ENCODE measurements at regions not wholly inside any gene's neighbourhood (a gene's known extent, or its start where the extent isn't known, plus 50 kb on each side); places are given as distances from the start of the nearest gene placed in this dataset.

GRCh38 chr11:25298450-25298849 is 801.6 kb downstream of the LUZP2 start:
- DNase-seq (ENCODE audit: low spot score) = no peak
- TF ChIP-seq, protein P1, sequence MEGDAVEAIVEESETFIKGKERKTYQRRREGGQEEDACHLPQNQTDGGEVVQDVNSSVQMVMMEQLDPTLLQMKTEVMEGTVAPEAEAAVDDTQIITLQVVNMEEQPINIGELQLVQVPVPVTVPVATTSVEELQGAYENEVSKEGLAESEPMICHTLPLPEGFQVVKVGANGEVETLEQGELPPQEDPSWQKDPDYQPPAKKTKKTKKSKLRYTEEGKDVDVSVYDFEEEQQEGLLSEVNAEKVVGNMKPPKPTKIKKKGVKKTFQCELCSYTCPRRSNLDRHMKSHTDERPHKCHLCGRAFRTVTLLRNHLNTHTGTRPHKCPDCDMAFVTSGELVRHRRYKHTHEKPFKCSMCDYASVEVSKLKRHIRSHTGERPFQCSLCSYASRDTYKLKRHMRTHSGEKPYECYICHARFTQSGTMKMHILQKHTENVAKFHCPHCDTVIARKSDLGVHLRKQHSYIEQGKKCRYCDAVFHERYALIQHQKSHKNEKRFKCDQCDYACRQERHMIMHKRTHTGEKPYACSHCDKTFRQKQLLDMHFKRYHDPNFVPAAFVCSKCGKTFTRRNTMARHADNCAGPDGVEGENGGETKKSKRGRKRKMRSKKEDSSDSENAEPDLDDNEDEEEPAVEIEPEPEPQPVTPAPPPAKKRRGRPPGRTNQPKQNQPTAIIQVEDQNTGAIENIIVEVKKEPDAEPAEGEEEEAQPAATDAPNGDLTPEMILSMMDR (IDR thresholded peaks at IDR 0.05; ENCODE audit: extremely low read depth, insufficient read depth, missing control alignments) = no peak
- in situ Hi-C loops (cut with MboI; ENCODE audit: low pct_unique_long_range_greater_than_20kb, low sequenced_read_pairs, unreplicated experiment) = no loop called here

DNA sequence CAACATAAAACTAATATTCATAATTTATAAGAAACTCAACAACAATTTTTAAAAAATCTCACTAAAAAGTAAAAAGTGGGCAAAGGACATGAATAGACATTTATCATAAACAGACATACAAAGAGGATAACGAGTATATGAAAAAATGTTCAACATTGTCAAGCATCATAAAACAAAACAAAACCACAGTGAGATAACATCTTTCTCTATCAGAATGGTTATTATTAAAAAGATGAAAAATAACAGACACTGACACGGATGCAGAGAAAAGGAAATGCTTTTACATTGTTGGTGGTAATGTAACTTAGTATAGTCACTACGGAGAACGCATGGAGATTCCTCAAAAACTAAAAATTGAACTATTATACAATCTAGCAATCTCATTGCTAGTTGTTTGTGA is 813.0 kb downstream of the LUZP2 start:
- in situ Hi-C loops (cut with MboI; ENCODE audit: low pct_unique_long_range_greater_than_20kb, low sequenced_read_pairs, unreplicated experiment) = no loop called here
- TF ChIP-seq, protein P1 (IDR thresholded peaks at IDR 0.05; ENCODE audit: extremely low read depth, insufficient read depth, missing control alignments) = no peak
- no peak for DNase-seq (ENCODE audit: low spot score)

GRCh38 chr11:25317216-25317615 is 820.4 kb downstream of the LUZP2 start:
- DNase-seq (ENCODE audit: low spot score) = no peak
- TF ChIP-seq, protein P1 (IDR thresholded peaks at IDR 0.05; ENCODE audit: extremely low read depth, insufficient read depth, missing control alignments) = no peak
- in situ Hi-C loops (cut with MboI; ENCODE audit: low pct_unique_long_range_greater_than_20kb, low sequenced_read_pairs, unreplicated experiment) = no loop called here

DNA sequence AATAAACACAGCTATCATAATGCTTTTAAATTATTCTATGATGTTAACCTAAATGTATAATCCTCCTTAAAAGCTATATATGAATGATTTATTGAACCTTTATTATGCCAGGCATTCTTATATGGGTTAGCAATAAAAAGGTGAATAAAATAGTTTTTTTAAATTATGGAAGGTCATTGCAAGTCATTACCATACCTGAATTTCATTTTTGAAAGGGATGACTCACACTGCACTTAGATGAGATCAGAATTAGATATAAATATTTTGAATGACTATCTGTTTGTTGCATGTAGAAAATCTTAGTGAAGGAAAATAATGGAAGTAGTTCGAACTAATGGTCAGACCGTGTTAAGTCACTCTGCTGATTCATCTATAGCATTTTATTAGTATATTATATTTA is 822.3 kb downstream of the LUZP2 start:
- TF ChIP-seq, protein P1 (IDR thresholded peaks at IDR 0.05; ENCODE audit: extremely low read depth, insufficient read depth, missing control alignments) = no peak
- no peak for DNase-seq (ENCODE audit: low spot score)
- in situ Hi-C loops (cut with MboI; ENCODE audit: low pct_unique_long_range_greater_than_20kb, low sequenced_read_pairs, unreplicated experiment) = no loop called here

- TF ChIP-seq, protein P1 (IDR thresholded peaks at IDR 0.05; ENCODE audit: extremely low read depth, insufficient read depth, missing control alignments) = no peak
- DNase-seq (ENCODE audit: low spot score) = no peak
- in situ Hi-C loops (cut with MboI; ENCODE audit: low pct_unique_long_range_greater_than_20kb, low sequenced_read_pairs, unreplicated experiment) = no loop called here
Observed at GRCh38 chr11:25327656-25328055, 830.8 kb downstream of the LUZP2 start.

GRCh38 chr11:25339281-25339680 is 842.4 kb downstream of the LUZP2 start:
- TF ChIP-seq, protein P1 (IDR thresholded peaks at IDR 0.05; ENCODE audit: extremely low read depth, insufficient read depth, missing control alignments) = no peak
- DNase-seq (ENCODE audit: low spot score) = no peak
- in situ Hi-C loops (cut with MboI; ENCODE audit: low pct_unique_long_range_greater_than_20kb, low sequenced_read_pairs, unreplicated experiment) = no loop called here

GRCh38 chr11:25349537-25349936 is 852.7 kb downstream of the LUZP2 start:
- no peak for DNase-seq (ENCODE audit: low spot score)
- in situ Hi-C loops (cut with MboI; ENCODE audit: low pct_unique_long_range_greater_than_20kb, low sequenced_read_pairs, unreplicated experiment) = no loop called here
- TF ChIP-seq, protein P1 (IDR thresholded peaks at IDR 0.05; ENCODE audit: extremely low read depth, insufficient read depth, missing control alignments) = no peak
